Neural progenitor cell (in vitro differentiated cells): ENCODE measurements at regions not wholly inside any gene's neighbourhood (a gene's known extent, or its start where the extent isn't known, plus 50 kb on each side); places are given as distances from the start of the nearest gene placed in this dataset.

Source experiments
- CTCF ChIP-seq: fragments of 200-600 bp; sonication (generic); IDR thresholded peaks from 2 replicates; pipeline ENCODE4 v1.5.1; 2017; ENCODE audit warnings: antibody characterized with exemption, mild to moderate bottlenecking
- EZH2 ChIP-seq: fragments of 200-600 bp; sonication (generic); IDR thresholded peaks from 2 replicates; pipeline ENCODE4 v1.6.1; 2017; ENCODE audit warnings: antibody characterized with exemption, mild to moderate bottlenecking, moderate library complexity
- EZH2phosphoT487 ChIP-seq: fragments of 200-600 bp; sonication (generic); IDR thresholded peaks from 2 replicates; pipeline ENCODE4 v1.6.1; 2017; ENCODE audit warnings: antibody characterized with exemption

- TF ChIP-seq CTCF (no peak), EZH2 (no peak), EZH2phosphoT487 (no peak)
Observed at GRCh38 chr13:54150851-54151250, 1122.2 kb downstream of the OLFM4 start.
